HepG2 (cell line): ENCODE measurements at regions not wholly inside any gene's neighbourhood (a gene's known extent, or its start where the extent isn't known, plus 50 kb on each side); places are given as distances from the start of the nearest gene placed in this dataset.

Experiments used
- ARNT ChIP-seq: fragments of 450-650 bp; IDR thresholded peaks from 2 replicates; pipeline ENCODE4 v1.6.1; 2017
- BRD4 ChIP-seq: sonication (generic); formaldehyde crosslinking; IDR thresholded peaks from 2 replicates; pipeline ENCODE4 v1.4.0; 2020; ENCODE audit warnings: missing genetic modification reagents
- HIC2 ChIP-seq: sonication (generic); formaldehyde crosslinking; IDR thresholded peaks from 2 replicates; pipeline ENCODE4 v1.9.0; 2022; ENCODE audit warnings: low read depth, missing genetic modification reagents
- MLX ChIP-seq: IDR thresholded peaks from 2 replicates; pipeline ENCODE4 v1.6.1; 2016
- ZFY ChIP-seq: sonication (generic); formaldehyde crosslinking; IDR thresholded peaks from 2 replicates; pipeline ENCODE4 v1.4.0; 2020; ENCODE audit warnings: missing genetic modification reagents
- ZNF230 ChIP-seq: sonication (generic); formaldehyde crosslinking; IDR thresholded peaks from 2 replicates; pipeline ENCODE4 v1.4.0; 2020; ENCODE audit warnings: mild to moderate bottlenecking, missing genetic modification reagents
- ZNF710 ChIP-seq: sonication (generic); formaldehyde crosslinking; IDR thresholded peaks from 2 replicates; pipeline ENCODE4 v1.5.0; 2020; ENCODE audit warnings: mild to moderate bottlenecking, missing genetic modification reagents, borderline replicate concordance

DNA sequence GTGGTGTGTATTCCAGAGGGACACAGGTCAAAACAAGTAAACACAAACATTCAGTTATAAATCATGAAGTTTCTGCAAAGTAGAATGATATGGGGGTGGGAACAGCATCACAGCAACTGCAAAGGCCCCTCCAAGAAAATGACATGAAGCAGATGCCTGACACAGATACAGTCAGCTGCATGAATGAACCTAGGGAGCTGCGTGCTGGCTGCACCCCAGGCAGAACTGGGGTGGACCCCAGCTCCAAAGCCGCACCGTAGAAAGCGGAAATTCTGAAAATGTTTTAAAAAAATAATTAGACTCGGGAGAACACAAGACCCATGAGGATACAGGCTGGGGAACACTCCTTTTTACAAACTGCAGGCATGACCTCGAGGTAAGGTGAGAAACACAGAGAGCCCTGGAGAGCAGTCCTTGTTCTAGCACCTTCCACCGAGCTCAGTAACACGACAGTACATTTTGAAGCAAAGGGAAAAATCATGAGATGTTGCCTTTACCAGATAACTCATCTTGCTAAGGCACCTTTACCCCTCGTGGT, 323.8 kb downstream of the SOX9 start (continued):
- TF ChIP-seq ZNF710 (CRISPR knock-in tag), result peak; percentile 58; the same call in 1 of the 2 replicates
- 0 out of 2 replicates have a peak, but pooled peaks have one; percentile 72 for TF ChIP-seq ZNF230
- TF ChIP-seq MLX, result 0 out of 2 replicates have a peak, but pooled peaks have one; percentile 8
- TF ChIP-seq ZFY (CRISPR knock-in tag), result 0 out of 2 replicates have a peak, but pooled peaks have one; percentile 43
- no peak for TF ChIP-seq ARNT
- TF ChIP-seq HIC2 (CRISPR knock-in tag), result no peak
- TF ChIP-seq BRD4 (CRISPR knock-in tag), result peak; percentile 78; the same call in 1 of the 2 replicates
